ENCODE measurements at regions not wholly inside any gene's neighbourhood (a gene's known extent, or its start where the extent isn't known, plus 50 kb on each side); places are given as distances from the start of the nearest gene placed in this dataset.

DNA sequence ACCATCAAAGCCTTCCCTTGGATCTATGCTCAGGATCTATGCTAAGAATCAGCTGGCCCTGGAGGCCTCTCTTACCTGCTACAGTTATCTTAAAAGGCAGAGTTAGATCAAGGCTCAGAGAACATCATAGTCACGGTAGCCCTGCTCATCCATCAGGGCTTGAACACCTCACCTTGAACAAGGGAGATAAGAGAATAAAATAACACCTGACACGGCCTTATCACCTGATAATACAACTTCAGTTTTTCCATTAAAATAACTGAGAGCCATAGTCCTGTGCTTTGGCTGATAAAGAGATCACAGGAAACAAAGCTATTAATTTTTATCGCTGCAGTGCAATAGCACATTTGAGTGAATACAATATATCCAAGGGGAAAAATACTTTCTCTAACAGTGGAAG, 85.6 kb upstream of the LPP start:
- no peak for DNase-seq (ENCODE audit: low read depth)
- TF ChIP-seq, protein P1, sequence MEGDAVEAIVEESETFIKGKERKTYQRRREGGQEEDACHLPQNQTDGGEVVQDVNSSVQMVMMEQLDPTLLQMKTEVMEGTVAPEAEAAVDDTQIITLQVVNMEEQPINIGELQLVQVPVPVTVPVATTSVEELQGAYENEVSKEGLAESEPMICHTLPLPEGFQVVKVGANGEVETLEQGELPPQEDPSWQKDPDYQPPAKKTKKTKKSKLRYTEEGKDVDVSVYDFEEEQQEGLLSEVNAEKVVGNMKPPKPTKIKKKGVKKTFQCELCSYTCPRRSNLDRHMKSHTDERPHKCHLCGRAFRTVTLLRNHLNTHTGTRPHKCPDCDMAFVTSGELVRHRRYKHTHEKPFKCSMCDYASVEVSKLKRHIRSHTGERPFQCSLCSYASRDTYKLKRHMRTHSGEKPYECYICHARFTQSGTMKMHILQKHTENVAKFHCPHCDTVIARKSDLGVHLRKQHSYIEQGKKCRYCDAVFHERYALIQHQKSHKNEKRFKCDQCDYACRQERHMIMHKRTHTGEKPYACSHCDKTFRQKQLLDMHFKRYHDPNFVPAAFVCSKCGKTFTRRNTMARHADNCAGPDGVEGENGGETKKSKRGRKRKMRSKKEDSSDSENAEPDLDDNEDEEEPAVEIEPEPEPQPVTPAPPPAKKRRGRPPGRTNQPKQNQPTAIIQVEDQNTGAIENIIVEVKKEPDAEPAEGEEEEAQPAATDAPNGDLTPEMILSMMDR (conservative IDR thresholded peaks at IDR 0.05; ENCODE audit: low read depth, low read length), result no peak
- no peak overlapping the region for H3K4me3 ChIP-seq (ENCODE audit: low read depth, low read length)

DNA sequence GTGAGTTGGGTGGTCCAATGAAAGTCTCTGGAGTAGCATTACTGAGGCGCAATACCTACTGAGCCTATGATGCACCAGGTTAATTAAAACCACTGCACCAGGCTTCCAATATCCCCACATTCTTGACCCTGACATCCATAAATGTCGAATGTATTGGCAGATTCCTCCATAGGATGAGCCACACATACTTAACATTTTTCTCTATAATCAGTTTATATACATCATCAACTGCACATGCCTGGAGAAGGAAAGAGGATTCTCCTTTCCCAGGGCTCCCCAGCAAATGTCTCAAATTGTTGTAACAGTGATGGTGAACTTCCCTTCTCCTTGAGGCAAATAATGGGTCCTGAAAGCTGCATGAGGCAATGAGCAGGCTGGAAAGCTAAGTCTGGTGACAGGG, 82.3 kb upstream of the LPP start:
- TF ChIP-seq, protein P1 (conservative IDR thresholded peaks at IDR 0.05; ENCODE audit: low read depth, low read length), result no peak
- no peak overlapping the region for H3K4me3 ChIP-seq (ENCODE audit: low read depth, low read length)
- no peak for DNase-seq (ENCODE audit: low read depth)

DNA sequence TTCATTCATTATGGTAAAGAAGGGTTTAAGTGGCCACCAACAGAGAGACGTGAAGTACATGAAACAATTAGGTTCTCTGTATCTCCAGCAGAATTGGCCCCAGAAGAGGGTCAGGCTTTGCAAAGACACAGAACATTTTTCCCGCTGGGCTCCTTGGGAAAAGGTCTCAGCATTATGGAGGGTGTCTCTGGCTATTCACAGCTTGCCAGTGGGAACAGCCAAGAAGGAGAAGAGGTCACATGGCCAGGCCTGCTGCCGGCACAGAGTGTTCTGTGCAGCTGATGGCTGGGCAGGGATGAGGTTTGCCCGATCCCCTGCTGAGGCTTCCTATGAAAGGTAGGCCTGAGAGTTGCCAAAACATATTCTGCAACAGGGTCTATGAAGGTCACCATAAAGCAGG, 77.8 kb upstream of the LPP start:
- DNase-seq (ENCODE audit: low read depth), result no peak
- TF ChIP-seq, protein P1 (conservative IDR thresholded peaks at IDR 0.05; ENCODE audit: low read depth, low read length), result no peak
- no peak overlapping the region for H3K4me3 ChIP-seq (ENCODE audit: low read depth, low read length)

DNA sequence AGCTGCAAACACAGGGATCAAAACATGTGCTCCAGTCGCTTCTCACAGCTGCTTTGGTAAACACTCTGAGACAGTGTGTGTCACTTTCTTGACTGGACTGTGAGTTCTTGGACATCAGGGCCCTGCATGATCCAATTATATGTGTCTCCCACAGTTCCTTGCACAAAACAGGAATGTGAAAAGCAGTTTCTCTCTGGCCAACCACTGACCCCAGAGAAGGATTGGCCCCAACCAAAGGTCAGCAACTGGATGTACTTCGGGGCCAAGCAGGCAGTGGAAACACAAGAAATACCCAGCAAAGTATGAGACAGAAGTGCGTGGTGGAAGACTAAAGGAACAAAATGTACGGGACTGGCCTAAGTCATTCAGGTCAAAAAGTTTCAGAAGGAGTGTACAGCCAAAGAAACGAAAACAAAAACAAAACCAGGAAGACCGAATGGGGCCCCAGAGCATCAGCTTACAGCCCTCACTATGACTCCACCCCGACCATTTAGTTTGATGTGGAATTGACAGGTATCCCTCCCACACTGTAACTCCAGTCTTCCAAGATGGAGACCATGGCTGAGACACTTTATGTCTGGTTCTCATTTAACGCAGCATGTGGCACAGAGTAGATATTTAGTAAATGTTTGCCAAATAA, 76.7 kb upstream of the LPP start:
- H3K4me3 ChIP-seq (ENCODE audit: low read depth, low read length), result no peak overlapping the region
- TF ChIP-seq, protein P1 (conservative IDR thresholded peaks at IDR 0.05; ENCODE audit: low read depth, low read length), result no peak
- DNase-seq (ENCODE audit: low read depth), result no peak

DNA sequence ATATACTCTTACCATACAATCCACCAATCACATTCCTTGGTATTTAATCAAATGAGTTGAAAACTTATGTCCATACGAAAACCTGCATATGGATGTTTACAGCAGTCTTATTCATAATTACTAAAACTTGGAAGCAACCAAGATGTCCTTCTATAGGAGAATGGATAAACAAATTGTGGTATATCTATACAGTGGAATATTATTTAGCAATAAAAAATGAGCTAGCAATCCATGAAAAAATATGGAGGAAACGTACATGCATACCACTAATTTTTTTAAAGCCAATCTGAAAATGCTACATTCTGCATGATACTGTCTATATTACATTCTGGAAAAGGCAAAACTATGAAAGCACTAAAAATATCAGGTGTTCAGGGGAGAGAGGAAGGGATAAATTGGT, 73.9 kb upstream of the LPP start:
- no peak overlapping the region for H3K4me3 ChIP-seq (ENCODE audit: low read depth, low read length)
- DNase-seq (ENCODE audit: low read depth), result no peak
- TF ChIP-seq, protein P1 (conservative IDR thresholded peaks at IDR 0.05; ENCODE audit: low read depth, low read length), result no peak

DNA sequence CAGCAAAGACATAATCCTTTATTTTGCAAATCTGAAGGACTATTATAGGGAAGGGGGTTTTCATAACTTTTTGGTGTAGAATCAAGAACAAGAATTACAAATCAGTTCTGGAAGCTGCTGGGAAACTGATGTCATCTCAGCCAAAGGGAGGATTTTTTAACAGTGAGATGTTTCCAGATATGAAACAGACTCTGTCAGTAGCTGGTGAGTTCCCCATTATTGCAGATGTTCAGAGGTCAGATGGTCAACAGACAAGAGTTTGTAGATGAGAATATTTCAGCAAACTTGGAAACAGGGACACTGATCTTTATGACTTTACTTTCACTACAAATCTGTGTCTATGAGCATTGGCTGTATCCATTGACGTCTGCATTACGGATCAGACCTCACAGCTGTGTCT, 71.9 kb upstream of the LPP start:
- DNase-seq (ENCODE audit: low read depth), result no peak
- TF ChIP-seq, protein P1 (conservative IDR thresholded peaks at IDR 0.05; ENCODE audit: low read depth, low read length), result no peak

DNA sequence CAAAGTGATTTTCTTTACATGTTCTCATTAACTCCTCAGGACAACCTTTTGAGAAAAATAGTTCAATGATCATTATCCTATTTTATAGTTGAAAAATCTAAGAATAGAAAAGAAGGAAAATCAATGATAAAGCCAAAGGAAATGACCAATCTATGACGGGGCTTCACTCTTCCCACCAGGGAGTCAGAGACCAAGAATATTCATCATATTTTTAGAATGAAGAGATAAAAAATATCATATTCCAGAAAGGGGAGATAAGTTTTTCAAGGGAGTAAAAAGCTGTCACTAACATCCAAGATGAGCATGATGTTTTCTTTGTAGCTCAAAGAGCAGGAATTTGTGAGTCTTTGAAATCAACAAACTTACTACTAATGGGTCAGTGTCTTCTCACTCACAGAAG, 71.5 kb upstream of the LPP start:
- no peak overlapping the region for H3K4me3 ChIP-seq (ENCODE audit: low read depth, low read length)
- TF ChIP-seq, protein P1 (conservative IDR thresholded peaks at IDR 0.05; ENCODE audit: low read depth, low read length), result no peak
- no peak for DNase-seq (ENCODE audit: low read depth)

More for the DNA sequence above, 71.9 kb upstream of the LPP start:
- H3K4me3 ChIP-seq (ENCODE audit: low read depth, low read length), result no peak overlapping the region
